ENCODE measurements at regions not wholly inside any gene's neighbourhood (a gene's known extent, or its start where the extent isn't known, plus 50 kb on each side); places are given as distances from the start of the nearest gene placed in this dataset.
A peak's percentile ranks its signal among the peaks of the same experiment; 100 is the strongest.
"Not testable (repeated sequence)": the region's sequence is repeated elsewhere in the genome, so short reads cannot be mapped to it uniquely, and the experiment has no call there.

GRCh38 chr10:23657677-23658076 lies 218.8 kb downstream of the OTUD1 start:
- no peak for DNase-seq

- DNase-seq: not testable (repeated sequence)
Observed at GRCh38 chr10:23671866-23672265, 233.0 kb downstream of the OTUD1 start.

GRCh38 chr10:23675585-23675984 lies 236.7 kb downstream of the OTUD1 start:
- no peak for DNase-seq

GRCh38 chr10:23676296-23676695 lies 237.4 kb downstream of the OTUD1 start:
- no peak for DNase-seq

- DNase-seq: no peak
Observed at GRCh38 chr10:23686722-23687121, 247.8 kb downstream of the OTUD1 start.

GRCh38 chr10:23692736-23693135 lies 253.9 kb downstream of the OTUD1 start:
- no peak for DNase-seq

- peak; percentile 30 for DNase-seq
Observed at GRCh38 chr10:23693501-23693901, 254.6 kb downstream of the OTUD1 start.

- no peak for DNase-seq
Observed at GRCh38 chr10:23693925-23694324, 255.1 kb downstream of the OTUD1 start.

- DNase-seq: no peak
Observed at GRCh38 chr10:23694446-23694920, 255.6 kb downstream of the OTUD1 start.

- DNase-seq: peak; percentile 8
Observed at GRCh38 chr10:23694921-23695824, 256.3 kb downstream of the OTUD1 start.

- no peak for DNase-seq
Observed at GRCh38 chr10:23695825-23696420, 257.0 kb downstream of the OTUD1 start.

GRCh38 chr10:23696476-23696875 lies 257.6 kb downstream of the OTUD1 start:
- DNase-seq: no peak

- DNase-seq: peak; percentile 86
Observed at GRCh38 chr10:23702977-23703414, 264.1 kb downstream of the OTUD1 start.

- DNase-seq: no peak
Observed at GRCh38 chr10:23715363-23715762, 276.5 kb downstream of the OTUD1 start.

- no peak for DNase-seq
Observed at GRCh38 chr10:23717913-23718312, 279.0 kb downstream of the OTUD1 start.

GRCh38 chr10:23718946-23719345 lies 280.1 kb downstream of the OTUD1 start:
- no peak for DNase-seq

GRCh38 chr10:23723796-23724195 lies 284.9 kb downstream of the OTUD1 start:
- DNase-seq: no peak

- DNase-seq: no peak
Observed at GRCh38 chr10:23725548-23725947, 286.7 kb downstream of the OTUD1 start.

- DNase-seq: peak; percentile 26
Observed at GRCh38 chr10:23742368-23742767, 303.5 kb downstream of the OTUD1 start.

GRCh38 chr10:23742807-23743206 lies 303.9 kb downstream of the OTUD1 start:
- DNase-seq: no peak

- no peak for DNase-seq
Observed at GRCh38 chr10:23754179-23754578, 315.3 kb downstream of the OTUD1 start.

- no peak for DNase-seq
Observed at GRCh38 chr10:23754941-23755340, 316.1 kb downstream of the OTUD1 start.

GRCh38 chr10:23755556-23755955 lies 316.7 kb downstream of the OTUD1 start:
- DNase-seq: no peak

GRCh38 chr10:23768281-23768680 lies 329.4 kb downstream of the OTUD1 start:
- no peak for DNase-seq

Data from hematopoietic multipotent progenitor cell treated with erythropoietin and hydrocortisone succinate and interleukin-3 and kit ligand, for 4 days (in vitro differentiated cells).